Testis (tissue), 2 donors: ENCODE measurements at regions not wholly inside any gene's neighbourhood (a gene's known extent, or its start where the extent isn't known, plus 50 kb on each side); places are given as distances from the start of the nearest gene placed in this dataset.

Experiments used
- DNase-seq: peaks from one replicate; pipeline ENCODE4 v3.0.0-alpha.2; 2019
- H3K27ac ChIP-seq, 2 donors: fragments of 200-600 bp; sonication (generic); one replicate each; pipeline ENCODE4 v1.5.1; 2019
- H3K27me3 ChIP-seq: fragments of 200-600 bp; sonication (generic); one replicate; pipeline ENCODE4 v1.5.1; 2019
- H3K36me3 ChIP-seq: fragments of 200-600 bp; sonication (generic); one replicate; pipeline ENCODE4 v1.5.1; 2017; ENCODE audit warnings: low read depth; ENCODE audit errors: missing control alignments
- H3K4me1 ChIP-seq: fragments of 200-600 bp; sonication (generic); one replicate; pipeline ENCODE4 v1.5.1; 2019
- H3K4me3 ChIP-seq, 2 donors: fragments of 200-600 bp; sonication (generic); one replicate each; pipeline ENCODE4 v1.5.1; 2017 to 2019
- H3K9me3 ChIP-seq: fragments of 200-600 bp; sonication (generic); one replicate; pipeline ENCODE4 v1.5.1; 2017
- POLR2A ChIP-seq: fragments of 450-650 bp; IDR thresholded peaks from one replicate; pipeline ENCODE4 v1.6.1; 2017; ENCODE audit warnings: antibody characterized with exemption, mild to moderate bottlenecking, moderate library complexity
- WGBS, 2 donors: methylation state at CpG; one replicate each; pipeline ENCODE4 v1.1.5; 2018; 5-methylcytosine and 5-hydroxymethylcytosine counted together
- intact Hi-C: fragments of 100-400 bp; cut with DNase I; formaldehyde crosslinking; loops from one replicate; pipeline ENCODE4 v1.15.1; 2023; ENCODE audit warnings: low total_unique reads
- TF ChIP-seq, protein P1 (sequence below), 3 experiments: fragments of 450-650 bp in 2 of 3; fragments of 200-600 bp in 1 of 3; sonication (generic) in 1 of 3; IDR thresholded peaks; one replicate each; pipeline ENCODE4 v1.5.1; 2016 to 2019; ENCODE audit warnings: antibody characterized with exemption in 3 of 3, mild to moderate bottlenecking in 2 of 3, moderate library complexity in 1 of 3

DNA sequence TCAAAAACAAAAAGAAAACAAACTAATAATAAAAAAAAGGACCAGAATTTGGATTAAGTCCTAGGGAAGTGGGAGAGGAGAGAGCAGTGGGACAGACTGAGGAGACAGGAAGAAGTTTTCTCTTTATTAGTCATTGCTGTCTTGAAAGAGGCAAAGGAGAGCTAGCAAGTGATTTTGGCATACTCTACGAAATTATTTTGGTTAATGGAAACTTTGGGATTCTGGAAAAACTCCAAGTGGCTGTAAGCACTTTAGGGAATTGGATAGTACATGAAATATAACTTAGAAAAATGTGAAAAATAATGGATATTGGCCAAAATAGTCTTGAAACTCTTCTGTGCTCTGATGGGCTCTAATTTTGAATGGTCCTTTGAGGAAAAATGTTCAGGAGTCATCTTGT is 1641.8 kb upstream of the WWC1 start:
- Histone ChIP-seq H3K27ac (no peak overlapping the region), H3K4me1 (no peaks in the 10 kb centered on the region), H3K27me3 (no peaks in the 10 kb centered on the region), H3K9me3 (no peaks in the 10 kb centered on the region), H3K36me3 (no peaks in the 10 kb centered on the region), H3K4me3 (no peak overlapping the region)
- 50 to 54% methylated on average over 1 of the region's 1 CpG for WGBS, 2 donors
- intact Hi-C loops: no loop called here
- TF ChIP-seq, protein P1, sequence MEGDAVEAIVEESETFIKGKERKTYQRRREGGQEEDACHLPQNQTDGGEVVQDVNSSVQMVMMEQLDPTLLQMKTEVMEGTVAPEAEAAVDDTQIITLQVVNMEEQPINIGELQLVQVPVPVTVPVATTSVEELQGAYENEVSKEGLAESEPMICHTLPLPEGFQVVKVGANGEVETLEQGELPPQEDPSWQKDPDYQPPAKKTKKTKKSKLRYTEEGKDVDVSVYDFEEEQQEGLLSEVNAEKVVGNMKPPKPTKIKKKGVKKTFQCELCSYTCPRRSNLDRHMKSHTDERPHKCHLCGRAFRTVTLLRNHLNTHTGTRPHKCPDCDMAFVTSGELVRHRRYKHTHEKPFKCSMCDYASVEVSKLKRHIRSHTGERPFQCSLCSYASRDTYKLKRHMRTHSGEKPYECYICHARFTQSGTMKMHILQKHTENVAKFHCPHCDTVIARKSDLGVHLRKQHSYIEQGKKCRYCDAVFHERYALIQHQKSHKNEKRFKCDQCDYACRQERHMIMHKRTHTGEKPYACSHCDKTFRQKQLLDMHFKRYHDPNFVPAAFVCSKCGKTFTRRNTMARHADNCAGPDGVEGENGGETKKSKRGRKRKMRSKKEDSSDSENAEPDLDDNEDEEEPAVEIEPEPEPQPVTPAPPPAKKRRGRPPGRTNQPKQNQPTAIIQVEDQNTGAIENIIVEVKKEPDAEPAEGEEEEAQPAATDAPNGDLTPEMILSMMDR (IDR thresholded peaks at IDR 0.05): no peak
- TF ChIP-seq POLR2A: no peak
- no peak for DNase-seq

DNA sequence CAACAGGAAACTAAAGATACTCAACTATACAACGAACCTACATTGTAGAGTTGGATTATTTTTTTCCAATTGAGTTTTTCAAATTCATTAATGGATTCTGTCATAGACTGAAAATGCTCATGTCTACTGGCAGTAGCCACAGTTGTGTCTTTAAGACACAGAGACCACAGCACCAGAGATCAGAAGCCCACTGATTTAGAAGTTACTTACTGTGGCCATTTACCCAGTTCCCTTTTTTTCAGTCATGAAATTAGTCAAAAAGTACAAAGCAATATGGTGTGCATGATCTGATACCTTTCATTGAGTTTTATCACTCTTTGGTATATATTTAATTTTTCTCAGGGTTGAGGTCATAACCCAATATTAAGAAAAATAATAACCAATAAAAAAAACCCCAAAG is 1640.2 kb upstream of the WWC1 start:
- Histone ChIP-seq H3K27me3 (no peaks in the 10 kb centered on the region), H3K36me3 (no peaks in the 10 kb centered on the region), H3K27ac (no peak overlapping the region), H3K4me1 (no peaks in the 10 kb centered on the region), H3K4me3 (no peak overlapping the region), H3K9me3 (no peaks in the 10 kb centered on the region)
- DNase-seq: no peak
- no peak for TF ChIP-seq POLR2A
- TF ChIP-seq, protein P1 (IDR thresholded peaks at IDR 0.05): no peak
- 88% methylated on average over 1 of the region's 1 CpG for WGBS, 2 donors
- intact Hi-C loops: no loop called here

DNA sequence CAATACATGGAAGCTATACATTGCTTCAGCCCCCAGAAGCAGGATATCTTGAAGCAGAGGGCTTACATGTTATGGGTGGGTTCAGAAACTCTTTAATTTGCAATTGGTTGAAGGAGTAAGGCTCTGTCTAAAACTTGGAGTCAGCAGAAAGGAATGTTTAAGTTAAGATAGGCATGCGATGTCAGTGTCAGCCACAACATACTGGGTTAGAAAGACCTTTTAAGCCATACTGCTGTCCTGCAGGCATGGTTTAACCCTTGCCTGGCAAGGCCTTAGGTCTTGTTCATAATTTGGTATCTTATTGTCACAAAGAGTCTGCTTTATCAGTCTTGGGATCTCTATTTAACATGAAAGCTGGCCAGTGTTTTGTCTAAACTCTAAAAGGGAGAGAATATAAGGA is 1619.6 kb upstream of the WWC1 start:
- H3K9me3 ChIP-seq: no peaks in the 10 kb centered on the region
- intact Hi-C loops: no loop called here
- no peaks in the 10 kb centered on the region for H3K36me3 ChIP-seq
- TF ChIP-seq POLR2A: no peak
- TF ChIP-seq, protein P1 (IDR thresholded peaks at IDR 0.05): no peak
- 30 to 58% methylated on average over 1 of the region's 1 CpG for WGBS, 2 donors
- H3K4me3 ChIP-seq: no peak overlapping the region
- no peak for DNase-seq
- H3K27me3 ChIP-seq: no peaks in the 10 kb centered on the region
- H3K4me1 ChIP-seq: no peaks in the 10 kb centered on the region
- H3K27ac ChIP-seq: no peak overlapping the region

DNA sequence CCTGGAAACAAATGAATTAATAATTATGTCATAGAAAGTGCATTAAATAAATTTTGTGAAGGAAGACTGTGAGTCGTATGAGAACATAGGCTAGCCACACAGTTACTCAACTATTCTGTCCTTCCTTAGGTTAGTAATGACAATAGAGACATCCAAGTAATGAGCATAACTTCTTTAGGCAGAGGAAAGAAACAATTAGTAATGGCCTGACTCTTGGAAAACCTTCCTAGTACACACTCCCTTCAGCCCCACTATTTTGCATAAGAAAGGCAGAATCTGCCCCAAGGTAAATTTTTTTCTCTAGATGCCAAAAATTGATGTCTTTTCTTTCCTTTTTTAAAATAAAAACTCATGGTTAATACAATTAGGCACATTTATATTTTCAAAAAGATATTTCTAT is 1619.0 kb upstream of the WWC1 start:
- WGBS, 2 donors: 83 to 96% methylated on average over 1 of the region's 1 CpG
- no peaks in the 10 kb centered on the region for H3K36me3 ChIP-seq
- no peak for TF ChIP-seq POLR2A
- TF ChIP-seq, protein P1 (IDR thresholded peaks at IDR 0.05): no peak
- H3K27ac ChIP-seq: no peak overlapping the region
- H3K27me3 ChIP-seq: no peaks in the 10 kb centered on the region
- no peak overlapping the region for H3K4me3 ChIP-seq
- H3K4me1 ChIP-seq: no peaks in the 10 kb centered on the region
- no peak for DNase-seq
- intact Hi-C loops: no loop called here
- H3K9me3 ChIP-seq: no peaks in the 10 kb centered on the region

DNA sequence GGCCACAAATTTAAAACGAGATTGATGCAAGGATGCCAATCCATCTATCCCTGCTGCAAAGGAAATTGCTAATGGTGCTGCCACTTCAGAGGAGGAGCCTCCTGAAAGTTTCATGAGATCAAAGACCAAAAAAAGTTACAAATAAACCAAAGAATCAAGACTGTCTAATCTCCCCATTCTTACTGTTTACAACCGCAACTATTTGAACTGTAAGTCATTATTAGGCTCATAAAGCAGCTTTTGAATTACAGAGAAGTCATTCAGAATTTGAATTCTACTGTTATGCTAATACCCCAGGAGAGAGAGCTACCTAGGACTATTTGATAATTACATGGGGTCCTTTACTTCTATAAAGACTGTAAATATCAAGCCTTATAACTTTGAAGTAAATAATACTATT is 1613.6 kb upstream of the WWC1 start:
- intact Hi-C loops: no loop called here
- no peak overlapping the region for H3K27ac ChIP-seq
- no peaks in the 10 kb centered on the region for H3K9me3 ChIP-seq
- TF ChIP-seq POLR2A: no peak
- TF ChIP-seq, protein P1 (IDR thresholded peaks at IDR 0.05): no peak
- 32 to 39% methylated on average over 2 of the region's 2 CpGs for WGBS, 2 donors
- H3K27me3 ChIP-seq: no peaks in the 10 kb centered on the region
- no peak for DNase-seq
- no peak overlapping the region for H3K4me3 ChIP-seq
- H3K36me3 ChIP-seq: no peaks in the 10 kb centered on the region
- H3K4me1 ChIP-seq: no peaks in the 10 kb centered on the region
